GM12875 (cell line): ENCODE measurements at regions not wholly inside any gene's neighbourhood (a gene's known extent, or its start where the extent isn't known, plus 50 kb on each side); places are given as distances from the start of the nearest gene placed in this dataset.

Source experiments
- H3K4me3 ChIP-seq: one replicate; pipeline ENCODE4 v1.5.1; 2011; ENCODE audit warnings: low read depth, low read length, control low read depth
- TF ChIP-seq, protein P1 (sequence below): IDR thresholded peaks from 2 replicates; pipeline ENCODE4 v1.5.1; 2011; ENCODE audit warnings: low read depth, mild to moderate bottlenecking, control low read depth, inconsistent platforms, low read length, moderate library complexity, borderline replicate concordance; ENCODE audit not compliant: insufficient read depth

- TF ChIP-seq, protein P1, sequence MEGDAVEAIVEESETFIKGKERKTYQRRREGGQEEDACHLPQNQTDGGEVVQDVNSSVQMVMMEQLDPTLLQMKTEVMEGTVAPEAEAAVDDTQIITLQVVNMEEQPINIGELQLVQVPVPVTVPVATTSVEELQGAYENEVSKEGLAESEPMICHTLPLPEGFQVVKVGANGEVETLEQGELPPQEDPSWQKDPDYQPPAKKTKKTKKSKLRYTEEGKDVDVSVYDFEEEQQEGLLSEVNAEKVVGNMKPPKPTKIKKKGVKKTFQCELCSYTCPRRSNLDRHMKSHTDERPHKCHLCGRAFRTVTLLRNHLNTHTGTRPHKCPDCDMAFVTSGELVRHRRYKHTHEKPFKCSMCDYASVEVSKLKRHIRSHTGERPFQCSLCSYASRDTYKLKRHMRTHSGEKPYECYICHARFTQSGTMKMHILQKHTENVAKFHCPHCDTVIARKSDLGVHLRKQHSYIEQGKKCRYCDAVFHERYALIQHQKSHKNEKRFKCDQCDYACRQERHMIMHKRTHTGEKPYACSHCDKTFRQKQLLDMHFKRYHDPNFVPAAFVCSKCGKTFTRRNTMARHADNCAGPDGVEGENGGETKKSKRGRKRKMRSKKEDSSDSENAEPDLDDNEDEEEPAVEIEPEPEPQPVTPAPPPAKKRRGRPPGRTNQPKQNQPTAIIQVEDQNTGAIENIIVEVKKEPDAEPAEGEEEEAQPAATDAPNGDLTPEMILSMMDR, result no peak
Observed at GRCh38 chr1:234863551-234863971, 253.6 kb upstream of the IRF2BP2 start.

DNA sequence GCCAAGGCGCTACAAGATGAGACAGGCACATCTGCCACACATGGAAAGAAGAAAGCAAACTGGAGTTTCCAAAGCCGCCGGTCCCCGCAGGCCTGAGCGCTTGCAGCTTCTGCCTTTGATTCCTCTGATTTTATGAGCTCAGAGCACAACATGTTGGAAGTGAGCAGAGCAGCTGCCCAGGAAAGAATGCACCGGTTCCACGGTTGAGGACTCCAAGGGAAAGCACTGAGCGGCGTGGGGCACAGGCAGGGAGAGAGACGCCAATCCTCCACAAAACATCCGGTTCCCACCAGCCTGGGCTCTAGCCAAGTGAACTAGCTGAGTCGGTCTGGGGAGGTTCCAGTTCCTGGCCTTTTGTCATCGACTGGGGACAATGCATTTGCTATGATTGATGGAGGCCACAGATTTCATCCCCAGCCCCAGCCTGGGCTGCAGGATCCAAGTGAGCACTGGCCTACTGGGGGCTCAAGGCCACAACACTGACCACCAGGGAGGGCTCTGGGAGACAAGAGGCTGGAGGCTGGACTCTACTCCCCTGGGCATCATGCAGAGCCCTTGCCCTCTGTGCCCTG is 253.1 kb upstream of the IRF2BP2 start:
- TF ChIP-seq, protein P1, result no peak
- H3K4me3 ChIP-seq, result no peak overlapping the region

More at GRCh38 chr1:234863551-234863971, 253.6 kb upstream of the IRF2BP2 start:
- H3K4me3 ChIP-seq, result no peak overlapping the region

DNA sequence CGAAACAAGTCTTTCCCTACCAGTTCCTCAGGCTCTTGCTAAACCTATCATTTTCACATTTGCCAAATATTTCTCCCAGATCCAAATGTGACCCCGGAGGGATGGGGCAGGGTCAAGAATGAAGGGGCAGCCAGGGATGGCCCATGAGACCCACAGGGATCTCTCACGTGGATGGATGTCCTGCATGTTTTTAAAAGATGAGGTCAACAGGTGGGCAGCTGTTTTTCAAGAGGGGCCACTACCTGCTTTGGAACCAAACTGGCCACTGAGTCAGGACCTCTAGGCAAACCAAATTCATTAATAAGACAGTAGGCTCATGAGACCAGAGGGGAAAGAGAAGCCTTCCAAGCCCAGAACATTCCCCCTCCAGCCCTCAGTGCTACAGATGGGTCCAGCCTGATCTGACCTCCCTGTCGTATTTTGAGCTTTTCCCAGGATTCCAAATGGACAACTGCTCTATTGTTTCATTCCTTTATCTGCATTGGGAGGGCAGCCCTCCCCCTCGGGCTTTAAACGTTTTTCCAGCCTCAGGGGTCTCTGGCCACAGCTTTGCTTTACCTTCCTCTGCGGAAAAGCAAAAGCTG is 252.5 kb upstream of the IRF2BP2 start:
- H3K4me3 ChIP-seq, result no peak overlapping the region
- TF ChIP-seq, protein P1, result no peak

DNA sequence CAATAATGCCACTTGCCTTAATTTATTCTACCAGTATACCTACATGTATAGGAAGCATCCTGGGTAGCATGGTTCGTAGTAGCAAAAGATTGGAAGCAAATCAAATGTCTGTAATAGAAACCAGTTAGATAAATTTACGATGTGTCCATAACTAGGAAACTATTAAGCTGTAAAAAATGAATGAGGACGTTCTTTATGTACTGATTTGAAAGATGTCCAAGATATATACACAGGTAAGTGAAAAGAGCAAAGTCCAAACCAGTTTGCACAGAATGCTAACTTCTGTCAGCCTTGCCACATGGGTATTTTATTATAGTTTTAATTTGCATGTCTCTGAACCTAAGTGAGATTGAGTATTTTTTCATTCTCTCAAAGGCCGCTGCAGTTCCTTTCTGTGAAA is 251.8 kb upstream of the IRF2BP2 start:
- TF ChIP-seq, protein P1, result no peak
- H3K4me3 ChIP-seq, result no peak overlapping the region

DNA sequence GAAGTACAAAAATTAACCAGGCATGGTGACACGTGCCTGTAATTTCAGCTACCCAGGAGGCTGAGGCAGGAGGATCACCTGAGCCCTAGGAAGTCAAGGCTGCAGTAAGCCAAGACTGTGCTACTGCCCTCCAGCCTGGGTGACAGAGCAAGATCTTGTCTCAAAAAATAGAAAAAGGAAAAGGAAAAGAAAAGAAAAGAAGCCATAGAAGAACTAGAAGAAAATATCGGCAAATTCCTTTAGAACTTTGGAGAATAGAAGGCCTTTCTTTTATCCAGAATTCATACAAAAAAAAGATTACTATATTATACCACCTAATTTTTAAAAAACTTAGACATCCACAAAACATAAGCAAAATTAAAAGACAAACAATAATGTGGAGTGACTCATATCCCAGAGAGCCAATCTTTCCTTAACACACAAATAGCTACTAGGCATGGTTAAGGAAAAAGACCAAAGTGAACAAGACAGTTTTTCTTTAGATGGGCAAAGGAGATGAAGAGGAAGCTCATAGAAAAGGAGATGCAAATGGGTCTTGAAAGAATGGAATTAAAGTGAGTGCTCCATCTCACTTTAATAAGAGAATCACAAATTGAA is 251.1 kb upstream of the IRF2BP2 start:
- H3K4me3 ChIP-seq, result no peak overlapping the region
- TF ChIP-seq, protein P1, result no peak

DNA sequence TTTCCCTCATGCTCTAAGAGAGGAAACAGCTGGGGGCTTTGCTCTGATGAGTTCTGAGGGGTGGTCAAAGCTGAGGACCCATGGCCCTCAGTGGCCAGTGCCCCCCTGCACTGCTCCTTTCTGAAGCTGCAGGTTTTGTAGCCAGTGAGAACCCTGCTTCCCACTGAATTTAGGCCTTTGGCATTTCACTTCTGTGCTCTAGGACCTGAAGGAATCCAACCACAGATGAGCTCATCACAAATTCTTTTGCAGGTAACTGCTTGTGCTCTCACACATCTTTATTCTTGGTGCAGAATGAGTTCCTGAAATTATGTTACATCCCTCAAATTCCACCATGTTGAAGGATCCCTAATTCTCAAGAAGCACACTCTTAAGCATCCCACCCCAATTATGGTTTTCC is 248.7 kb upstream of the IRF2BP2 start:
- no peak overlapping the region for H3K4me3 ChIP-seq
- TF ChIP-seq, protein P1, result no peak

GRCh38 chr1:234856845-234857245 is 246.9 kb upstream of the IRF2BP2 start:
- H3K4me3 ChIP-seq, result no peak overlapping the region
- TF ChIP-seq, protein P1, result no peak
